ENCODE measurements at regions not wholly inside any gene's neighbourhood (a gene's known extent, or its start where the extent isn't known, plus 50 kb on each side); places are given as distances from the start of the nearest gene placed in this dataset.
"Not testable (repeated sequence)": the region's sequence is repeated elsewhere in the genome, so short reads cannot be mapped to it uniquely, and the experiment has no call there.

DNA sequence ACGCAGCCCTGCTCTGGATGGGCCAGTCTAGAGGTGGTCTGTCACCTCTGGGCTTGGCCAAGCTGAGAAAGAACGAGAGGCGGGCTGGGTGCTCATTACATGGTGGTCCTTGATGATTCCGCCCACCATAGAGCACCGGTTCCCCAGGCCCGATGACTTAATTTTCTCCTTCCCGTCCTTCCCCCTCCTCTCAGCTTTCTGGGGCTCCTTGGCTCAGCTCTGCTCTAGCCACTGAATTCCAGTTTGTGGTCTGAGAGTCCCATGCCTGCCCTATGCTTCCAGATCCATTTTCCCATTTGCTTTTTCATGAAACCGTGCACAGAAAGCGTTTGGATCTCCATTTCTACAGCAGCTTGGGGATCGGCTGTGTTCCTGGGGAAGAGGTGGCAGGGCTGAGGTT, 318.5 kb upstream of the C1orf174 start:
- no peak for DNase-seq (ENCODE audit: low spot score)

DNA sequence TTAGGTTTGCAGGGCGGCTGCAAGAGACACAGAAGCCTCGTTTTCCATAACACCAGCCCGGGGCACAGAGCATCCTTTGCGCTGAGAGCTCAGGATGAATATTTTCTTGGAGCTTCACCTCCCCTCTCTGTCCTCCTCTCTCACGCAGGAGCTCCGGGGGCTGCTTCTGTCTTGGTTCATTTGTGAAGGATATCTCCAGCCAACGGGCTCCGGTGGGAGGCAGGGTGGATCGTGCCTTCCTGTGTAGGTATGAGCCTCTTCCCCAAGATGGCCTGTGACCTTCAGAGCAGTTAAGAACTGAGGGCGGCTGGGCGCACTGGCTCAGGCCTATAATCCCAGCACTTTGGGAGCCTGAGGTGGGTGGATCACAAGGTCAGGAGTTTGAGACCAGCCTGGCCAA, 319.0 kb upstream of the C1orf174 start:
- no peak for DNase-seq (ENCODE audit: low spot score)

DNA sequence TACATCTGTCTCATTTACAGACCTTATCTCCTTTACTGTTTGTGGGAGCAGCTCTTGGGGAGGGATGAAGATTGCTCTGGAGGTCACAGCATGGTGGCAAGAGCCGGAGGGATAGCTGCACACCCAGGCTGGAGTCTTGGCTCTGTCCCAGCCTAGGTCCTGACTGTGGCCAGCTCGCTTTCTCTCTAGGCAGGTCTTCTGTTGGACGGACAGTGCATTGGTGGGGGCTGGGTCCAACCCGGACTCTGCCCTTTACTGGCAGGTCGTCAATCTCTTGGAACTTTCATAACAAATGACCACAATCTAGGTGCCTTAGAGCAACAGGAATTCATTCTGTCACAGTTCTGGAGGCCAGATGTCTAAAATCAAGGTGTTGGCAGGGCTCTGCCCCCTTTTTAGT, 319.8 kb upstream of the C1orf174 start:
- DNase-seq (ENCODE audit: low spot score), result no peak

DNA sequence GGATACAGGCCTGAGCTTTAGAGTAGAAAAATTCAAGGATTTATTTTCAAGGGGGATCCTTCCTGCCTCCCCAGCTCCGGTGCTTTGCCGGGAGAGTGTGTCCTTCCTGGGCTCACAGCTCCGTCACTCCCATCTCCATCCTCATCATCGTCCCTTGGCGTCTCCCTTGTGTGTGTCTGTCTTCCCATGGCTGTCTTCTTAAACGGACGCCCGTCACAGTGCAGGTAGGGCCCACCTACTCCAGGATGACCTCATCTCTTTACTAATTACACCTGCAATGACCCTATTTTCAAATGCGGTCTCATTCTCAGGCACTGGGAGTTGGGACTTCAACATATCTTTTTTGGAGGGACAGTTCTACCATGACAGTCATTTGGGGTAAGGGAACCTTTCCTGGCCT, 320.3 kb upstream of the C1orf174 start:
- no peak for DNase-seq (ENCODE audit: low spot score)

DNA sequence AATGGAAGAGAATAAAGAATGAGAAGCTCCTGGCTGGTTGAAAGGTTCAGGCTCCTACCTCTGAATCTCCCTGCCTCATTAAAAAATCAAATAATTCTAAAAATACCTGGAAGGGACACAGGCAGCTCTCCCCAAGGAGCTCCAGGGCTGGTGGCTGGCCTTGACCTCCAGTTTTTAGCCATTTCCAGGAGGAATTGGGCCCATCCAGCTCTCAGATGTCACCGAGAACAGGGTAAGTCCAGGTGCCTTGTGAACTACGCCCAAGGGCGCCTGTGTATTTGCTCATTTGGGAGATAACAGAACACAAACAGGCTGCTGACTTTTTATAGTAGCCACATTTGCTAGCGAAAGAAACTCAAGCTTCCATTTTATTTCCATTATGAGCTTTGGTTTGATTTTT, 321.0 kb upstream of the C1orf174 start:
- no peak for DNase-seq (ENCODE audit: low spot score)

DNA sequence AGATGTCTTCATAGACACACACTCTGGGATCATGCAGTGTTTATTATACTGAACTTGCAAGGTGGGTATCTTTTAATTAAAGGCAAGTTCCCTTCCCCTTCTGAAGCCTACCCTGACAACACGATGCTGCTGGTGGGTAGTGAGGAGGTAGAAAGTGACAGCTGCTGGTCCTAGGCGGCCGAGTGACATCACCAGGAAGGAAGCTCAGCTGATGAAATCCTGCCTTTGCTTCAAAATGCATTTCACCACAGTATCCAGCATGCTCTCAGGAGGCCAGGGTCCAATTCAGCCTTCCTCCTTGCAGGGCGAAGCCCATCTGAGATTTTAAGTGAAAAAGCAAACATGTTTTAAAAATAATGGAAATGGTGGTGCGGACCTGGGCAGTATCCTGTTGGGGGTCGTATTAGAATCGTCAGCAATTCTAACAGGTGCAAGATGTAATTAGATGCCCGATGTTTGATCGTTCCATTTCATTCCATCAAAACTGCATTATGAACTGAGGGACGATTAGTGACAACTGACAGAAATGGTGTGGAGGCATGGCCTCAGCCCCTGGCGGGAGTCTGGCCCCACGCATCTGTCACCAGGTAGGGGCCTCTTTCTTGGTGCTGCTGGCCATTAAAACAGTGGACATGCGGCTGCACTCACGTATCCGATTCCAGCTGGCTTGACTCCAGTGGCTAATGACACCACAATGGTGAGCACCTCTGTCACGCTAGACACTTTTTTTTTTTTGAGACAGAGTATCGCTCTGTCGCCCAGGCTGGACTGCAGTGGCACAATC, 324.8 kb upstream of the C1orf174 start:
- DNase-seq (ENCODE audit: low spot score), result no peak

DNA sequence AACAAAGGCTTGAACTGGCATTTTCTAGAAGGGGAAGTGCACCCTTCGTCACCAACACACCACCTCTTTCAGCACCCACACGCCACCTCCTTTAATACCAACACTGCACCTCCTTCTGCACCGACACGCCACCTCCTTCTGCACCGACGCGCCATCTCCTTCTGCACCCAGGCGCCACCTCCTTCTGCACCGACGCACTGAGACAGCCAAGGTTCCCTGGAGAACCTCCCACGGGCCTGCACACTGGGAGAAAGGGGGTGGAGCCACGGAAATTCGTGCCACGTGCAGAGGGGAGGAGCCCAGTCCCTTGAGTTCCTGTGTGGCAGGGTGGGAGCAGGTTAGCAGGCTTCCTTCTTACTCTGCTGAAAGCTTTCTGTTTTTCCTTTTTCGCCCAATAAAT, 327.9 kb upstream of the C1orf174 start:
- no peak for DNase-seq (ENCODE audit: low spot score)

DNA sequence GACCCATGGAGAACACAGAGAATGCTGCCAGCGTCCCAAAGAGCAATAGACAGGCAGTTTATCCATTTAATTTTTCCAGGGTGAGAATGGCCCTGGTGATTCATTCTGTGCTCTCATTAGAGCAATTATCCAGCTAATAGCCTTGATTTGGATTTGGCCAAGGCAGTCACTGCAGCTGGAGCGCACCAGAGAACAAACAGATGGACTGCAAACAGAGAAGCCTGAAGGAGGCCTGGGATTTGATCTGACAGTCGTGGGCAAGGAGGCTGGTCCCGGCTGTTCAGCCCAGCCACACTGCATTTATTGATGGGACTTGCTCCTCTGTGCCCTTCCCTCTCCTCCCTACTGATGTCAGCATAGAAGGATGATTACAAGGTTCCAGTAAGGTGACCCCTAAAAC, 353.9 kb upstream of the C1orf174 start:
- DNase-seq (ENCODE audit: low spot score), result no peak

DNA sequence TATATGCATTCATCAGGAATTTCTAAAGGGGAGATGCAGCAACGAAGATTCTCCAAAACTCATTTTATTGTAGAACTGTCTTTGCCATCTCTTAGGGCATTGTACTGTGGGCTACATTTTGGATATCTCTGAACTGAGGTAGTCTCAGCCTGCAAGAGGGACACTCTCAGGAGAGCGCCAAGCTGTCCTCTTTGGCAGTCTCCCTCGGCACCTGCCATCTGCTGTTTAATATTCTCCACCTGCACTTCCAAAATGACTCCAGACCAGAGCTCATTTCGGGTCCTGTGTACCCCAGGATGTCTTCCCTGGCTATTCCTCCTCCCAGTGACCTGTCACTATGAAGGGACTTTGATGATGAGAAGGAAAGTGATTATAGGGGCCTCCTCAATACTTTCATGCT, 356.3 kb upstream of the C1orf174 start:
- no peak for DNase-seq (ENCODE audit: low spot score)

DNA sequence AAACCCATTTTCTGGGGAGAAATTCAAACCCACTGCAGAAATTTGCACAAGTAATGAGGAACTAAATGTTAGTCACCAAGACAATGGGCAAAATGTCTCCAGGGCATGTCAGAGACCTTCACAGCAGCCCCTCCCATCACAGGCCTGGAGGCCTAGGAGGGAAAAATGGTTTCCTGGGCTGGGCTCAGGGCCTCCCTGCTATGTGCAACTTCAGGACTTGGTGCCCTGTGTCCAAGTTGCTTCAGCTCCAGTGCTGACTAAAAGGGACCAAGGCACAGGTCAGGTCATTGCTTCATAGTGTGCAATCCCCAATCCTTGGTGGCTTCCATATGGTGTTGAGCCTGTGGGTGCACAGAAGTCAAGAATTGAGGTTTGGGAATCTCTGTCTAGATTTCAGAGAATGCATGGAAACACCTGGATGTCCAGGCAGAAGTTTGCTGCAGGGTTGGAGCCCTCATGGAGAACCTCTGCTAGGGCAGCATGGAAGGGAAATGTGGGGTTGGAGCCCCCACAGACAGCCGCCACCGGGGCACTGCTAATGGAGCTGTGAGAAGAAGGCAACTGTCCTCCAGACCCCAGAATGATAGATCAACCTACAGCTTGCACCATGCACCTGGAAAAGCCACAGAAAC, 358.2 kb upstream of the C1orf174 start:
- DNase-seq (ENCODE audit: low spot score), result not testable (repeated sequence)

DNA sequence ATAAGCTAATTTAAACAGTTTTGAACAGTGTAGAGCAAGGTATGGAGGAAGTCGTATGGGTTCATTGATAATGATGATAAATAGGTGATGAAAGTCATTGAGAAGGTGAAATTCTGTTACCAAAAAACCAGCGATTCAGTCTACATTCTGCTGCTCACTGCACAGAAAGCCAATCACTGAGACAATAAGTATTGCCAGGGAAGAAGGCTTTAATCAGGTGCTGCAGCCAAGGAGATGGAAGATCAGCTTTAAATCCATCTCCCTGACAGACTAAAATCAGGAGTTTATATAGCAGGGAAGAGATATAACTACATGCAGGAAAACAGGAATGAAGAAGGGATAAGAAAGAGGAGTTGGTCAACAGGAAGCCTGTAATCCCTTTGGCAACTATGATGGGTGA, 361.3 kb upstream of the C1orf174 start:
- DNase-seq (ENCODE audit: low spot score), result no peak

DNA sequence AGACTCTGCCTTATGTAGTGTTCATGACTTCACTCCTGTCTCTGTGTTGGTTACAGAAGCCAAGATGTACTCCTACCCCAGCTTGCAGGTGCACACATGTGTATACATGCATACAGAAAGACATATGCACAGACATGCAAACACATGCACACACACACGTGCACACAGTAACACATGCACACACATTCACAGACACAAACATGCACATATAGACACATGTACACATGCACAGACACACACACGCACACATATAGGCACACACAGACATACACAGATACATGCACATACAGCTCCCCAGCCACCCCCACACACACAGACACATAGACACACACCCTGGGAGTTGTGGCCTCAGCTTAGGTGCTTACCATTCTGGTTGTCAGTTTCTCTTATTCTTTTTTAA, 362.6 kb upstream of the C1orf174 start:
- no peak for DNase-seq (ENCODE audit: low spot score)

DNA sequence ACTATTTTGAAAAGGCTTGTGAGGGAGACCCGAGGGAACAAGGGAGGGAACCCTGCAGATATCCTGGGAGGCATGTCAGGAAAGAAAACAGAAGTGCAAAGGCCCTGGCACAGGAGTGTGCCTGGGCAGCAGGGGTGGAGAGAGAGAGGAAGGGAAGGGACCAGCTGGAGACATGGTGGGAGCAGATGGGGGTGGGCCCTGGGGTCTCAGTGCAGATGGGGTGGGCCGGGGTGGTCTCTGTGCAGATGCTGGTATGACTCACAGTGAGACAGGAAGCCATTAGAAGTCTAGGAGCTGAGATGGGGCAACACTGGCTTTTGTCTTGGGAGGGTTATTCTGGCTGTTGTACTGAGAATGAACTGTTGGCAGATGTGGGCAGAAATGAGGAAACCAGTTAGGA, 363.6 kb upstream of the C1orf174 start:
- DNase-seq (ENCODE audit: low spot score), result no peak

DNA sequence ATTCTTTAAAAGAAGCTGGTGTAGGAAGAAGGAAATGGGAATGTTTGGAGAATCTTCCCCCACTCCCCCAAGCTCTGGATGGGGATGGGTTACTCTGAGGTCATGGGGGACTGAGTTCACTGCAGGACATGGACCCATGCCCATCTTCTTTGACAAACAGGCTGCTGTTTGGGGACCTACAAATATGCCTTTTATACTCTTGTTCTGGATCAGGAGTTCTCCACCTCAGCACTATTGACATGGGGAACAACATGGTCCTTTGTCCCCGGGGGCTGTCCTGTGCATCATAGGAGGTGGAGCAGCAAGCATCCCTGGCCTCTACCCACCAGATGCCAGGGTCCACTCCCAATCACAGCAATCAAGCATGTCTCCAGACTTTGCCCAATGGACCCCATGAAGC, 365.8 kb upstream of the C1orf174 start:
- DNase-seq (ENCODE audit: low spot score), result no peak

DNA sequence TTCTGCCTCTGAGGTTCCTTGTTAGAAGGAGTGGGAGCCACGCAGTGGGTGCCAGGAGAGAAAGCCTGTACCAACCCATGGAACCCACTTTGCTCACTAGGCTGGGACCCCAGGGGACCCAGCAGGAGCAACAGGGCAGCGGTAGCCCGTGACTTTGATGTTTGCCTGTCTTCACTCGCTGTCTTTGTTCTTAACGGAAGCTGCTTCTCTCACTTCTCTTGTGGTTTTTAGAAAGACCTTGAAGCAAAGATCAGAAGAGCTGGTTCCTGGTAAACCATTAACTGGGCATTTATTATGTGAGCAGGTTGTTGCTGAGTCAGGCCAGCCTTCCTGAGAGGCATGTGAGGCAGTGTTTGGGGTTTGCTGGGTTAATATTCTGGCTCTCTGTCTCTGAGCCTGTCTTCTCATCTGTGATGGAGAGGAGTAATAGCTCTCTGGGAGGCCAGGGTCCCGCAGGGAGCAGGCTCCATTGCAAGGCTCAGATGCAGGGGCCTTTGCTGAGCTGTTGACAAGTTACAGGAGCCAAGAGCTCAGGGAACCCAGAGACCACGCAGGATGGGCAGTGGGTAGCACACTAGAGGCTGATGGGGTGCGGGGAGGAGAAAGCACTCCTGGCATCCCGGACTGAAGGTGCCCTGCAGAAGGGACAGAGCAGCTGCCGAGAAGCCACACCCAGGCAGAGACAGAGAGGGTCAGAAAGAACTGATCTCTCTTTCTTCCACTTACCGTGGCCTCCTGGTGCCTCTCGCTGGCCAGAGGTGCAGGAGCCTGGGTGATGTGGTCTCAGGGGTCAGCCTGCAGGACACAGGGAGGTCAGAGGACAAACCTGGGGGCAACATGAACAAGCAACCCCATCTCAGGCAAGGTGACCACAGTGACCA, 367.5 kb upstream of the C1orf174 start:
- no peak for DNase-seq (ENCODE audit: low spot score)

DNA sequence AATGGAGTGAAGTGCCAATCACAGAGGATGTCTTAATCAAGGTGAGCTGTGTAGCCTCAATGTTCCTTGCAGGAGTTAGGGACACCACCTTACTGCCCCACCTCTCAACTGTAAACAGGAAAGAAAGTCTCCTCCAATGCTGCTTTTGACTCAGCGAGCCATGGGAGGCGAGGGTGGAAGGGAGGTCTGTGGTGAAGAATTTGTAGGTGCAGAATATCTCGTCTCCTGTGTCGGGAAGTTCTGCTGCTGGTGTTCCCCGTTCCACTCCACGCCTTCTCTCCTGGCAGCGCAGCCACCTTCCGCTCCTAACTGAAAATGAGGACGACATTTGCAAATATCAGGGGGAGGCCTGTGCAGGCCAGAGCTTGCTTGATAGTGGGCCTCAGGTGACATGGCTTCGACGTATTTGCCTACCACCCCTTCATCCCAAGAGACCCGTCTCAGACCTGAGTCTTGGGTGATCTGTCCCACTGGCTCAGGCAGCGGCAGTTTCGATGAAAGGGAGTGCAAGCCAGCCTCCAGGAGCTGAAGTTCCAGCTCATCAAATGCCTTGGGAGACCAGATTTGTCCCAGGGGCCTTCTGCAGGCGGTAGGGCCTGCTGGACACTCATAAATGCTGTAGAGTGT, 368.3 kb upstream of the C1orf174 start:
- no peak for DNase-seq (ENCODE audit: low spot score)

DNA sequence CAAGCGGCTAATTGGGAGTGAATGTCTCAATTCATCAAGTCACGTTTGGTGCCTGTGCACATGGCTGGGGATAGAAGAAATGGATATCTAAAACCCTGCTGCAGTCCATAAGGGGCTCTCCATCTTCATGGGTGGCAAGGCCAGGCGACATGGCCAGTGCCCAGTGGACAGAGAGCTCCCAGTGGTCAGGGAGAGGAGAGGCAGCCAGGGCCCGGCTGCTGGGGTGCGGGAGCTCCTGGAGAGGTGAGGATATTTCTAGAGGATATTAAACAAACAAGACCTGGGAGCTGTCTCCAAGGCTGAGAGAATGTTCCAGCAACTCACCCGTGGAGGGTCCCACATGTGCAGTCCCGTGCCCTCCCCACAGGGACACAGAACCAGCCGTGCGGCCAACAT, 368.8 kb upstream of the C1orf174 start:
- DNase-seq (ENCODE audit: low spot score), result no peak

DNA sequence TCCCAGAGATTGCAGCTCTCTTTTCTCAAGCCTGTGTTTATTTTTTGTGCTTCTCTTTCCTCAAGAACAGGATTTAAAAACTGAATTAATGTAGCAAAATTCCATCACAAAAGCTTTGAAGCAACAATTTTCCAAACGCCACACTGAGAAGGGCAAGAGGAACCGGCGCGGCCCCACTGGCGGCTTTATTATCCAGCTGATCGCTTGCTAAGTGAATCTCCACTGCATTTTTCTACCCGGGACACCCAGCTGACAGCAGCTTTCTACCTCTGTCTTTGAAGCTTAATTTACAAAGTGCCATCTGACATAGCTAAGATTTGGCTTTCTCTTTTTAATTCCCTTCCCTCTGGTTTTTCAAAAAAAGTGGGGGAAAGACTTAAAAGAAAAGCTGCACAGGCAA, 369.3 kb upstream of the C1orf174 start:
- no peak for DNase-seq (ENCODE audit: low spot score)

DNA sequence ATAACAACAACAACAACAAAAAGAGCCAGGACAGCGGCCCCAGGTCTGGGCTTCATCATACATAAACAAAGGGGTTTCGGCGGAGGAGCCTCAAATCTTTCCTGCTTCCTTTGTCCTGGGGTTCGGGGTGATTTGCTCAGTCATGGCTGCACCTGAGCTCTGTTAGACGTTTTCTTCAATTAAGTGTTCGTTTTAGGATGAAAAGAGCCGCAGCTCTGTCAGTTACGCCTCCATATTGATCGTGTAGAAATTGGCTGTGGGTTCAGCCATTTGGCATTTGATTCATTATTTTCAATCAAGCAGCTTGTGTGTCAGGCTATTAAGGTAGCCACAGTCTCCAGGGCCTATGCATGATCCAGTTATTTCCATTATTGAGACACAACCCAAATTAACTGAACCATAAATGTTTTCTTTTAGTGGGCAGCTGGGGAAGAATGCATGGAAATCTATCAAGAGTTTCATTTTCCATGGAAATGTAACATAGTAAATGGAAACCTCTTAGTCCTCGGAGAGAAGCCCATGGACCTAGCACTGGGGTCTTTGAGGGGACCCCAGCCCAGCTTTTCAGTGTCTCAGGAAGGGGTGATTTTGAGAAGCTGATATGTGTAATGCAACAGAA, 370.0 kb upstream of the C1orf174 start:
- no peak for DNase-seq (ENCODE audit: low spot score)

DNA sequence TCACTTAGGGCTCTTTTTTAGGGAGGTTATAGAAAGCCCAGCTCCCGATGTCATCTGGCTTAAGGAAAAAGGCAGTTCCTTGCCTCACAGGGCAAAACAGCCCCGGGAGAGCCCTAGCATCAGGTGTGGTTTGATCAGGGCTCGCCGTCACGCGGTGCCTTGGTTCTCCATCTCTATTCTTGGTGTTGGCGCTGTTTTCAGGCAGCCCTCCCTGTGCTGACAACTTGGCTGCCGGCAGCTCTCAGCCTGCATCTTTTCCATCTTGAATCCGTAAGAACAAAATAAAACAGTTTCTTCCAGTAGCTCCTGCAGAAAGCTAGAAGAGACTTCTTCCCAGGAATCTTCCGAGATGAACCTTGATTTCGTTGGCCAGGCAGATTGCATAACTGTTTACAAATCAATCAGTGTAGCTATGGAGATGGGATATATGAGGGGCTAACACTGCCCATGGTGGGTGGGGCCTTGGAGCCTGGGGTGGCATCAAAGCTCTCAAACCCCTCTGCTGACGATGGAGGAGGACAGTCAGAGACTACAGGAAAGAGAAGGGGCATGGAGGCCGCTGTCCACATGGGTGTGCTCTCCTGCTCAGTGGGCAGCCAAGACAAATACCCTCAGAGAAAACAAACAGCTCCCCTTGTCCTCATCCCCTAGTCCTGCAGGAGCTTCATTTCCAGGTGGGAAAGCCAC, 370.7 kb upstream of the C1orf174 start:
- DNase-seq (ENCODE audit: low spot score), result no peak

DNA sequence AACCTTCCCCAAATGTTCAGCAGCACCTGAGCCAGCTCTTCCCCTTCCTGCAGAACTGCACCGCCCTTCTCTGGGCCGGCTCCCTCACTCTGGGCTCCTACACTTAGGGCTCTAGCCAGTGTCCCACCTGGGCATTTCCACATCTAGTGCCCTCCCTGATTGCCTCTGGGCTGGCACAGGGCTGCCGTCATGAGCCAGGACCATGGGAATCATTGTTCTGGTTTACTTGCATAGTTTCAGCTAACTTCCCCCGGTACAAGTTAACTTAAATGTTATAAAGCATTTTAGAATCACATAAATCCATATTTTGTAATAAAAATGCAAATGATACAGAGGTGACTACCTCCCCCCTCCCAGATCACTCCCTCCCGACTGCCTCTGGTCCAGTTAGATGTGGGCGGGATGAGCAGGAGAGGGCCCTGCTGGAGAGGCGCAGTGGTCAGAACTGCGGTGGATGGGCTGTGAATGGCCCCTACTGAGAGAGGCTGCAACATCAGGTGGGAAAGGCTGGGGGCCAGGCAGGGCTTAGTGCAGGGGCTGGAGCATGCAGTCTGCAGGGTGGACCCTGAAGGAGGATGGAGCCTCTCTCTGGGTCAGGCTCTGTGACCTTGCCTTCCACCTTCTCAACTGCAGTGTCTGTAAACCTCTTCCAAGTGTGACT, 371.4 kb upstream of the C1orf174 start:
- DNase-seq (ENCODE audit: low spot score), result no peak
